HEK293 (cell line): ENCODE measurements at regions not wholly inside any gene's neighbourhood (a gene's known extent, or its start where the extent isn't known, plus 50 kb on each side); places are given as distances from the start of the nearest gene placed in this dataset.

Experiments
- YY1 ChIP-seq: fragments of 450-650 bp; formaldehyde crosslinking; IDR thresholded peaks from 2 replicates; pipeline ENCODE4 v1.5.1; 2018; ENCODE audit warnings: missing biosample characterization, missing genetic modification characterization
- ZNF184 ChIP-seq: fragments of 450-650 bp; IDR thresholded peaks from 2 replicates; pipeline ENCODE4 v1.5.1; 2018; ENCODE audit warnings: missing biosample characterization, mild to moderate bottlenecking, missing genetic modification characterization
- ZNF830 ChIP-seq: fragments of 450-650 bp; IDR thresholded peaks from 2 replicates; pipeline ENCODE4 v1.5.0; 2018; ENCODE audit warnings: missing biosample characterization, missing genetic modification characterization, low read depth, mild to moderate bottlenecking, moderate library complexity
- TF ChIP-seq, protein P1 (sequence below): fragments of 450-650 bp; formaldehyde crosslinking; IDR thresholded peaks from 2 replicates; pipeline ENCODE4 v1.5.1; 2016; ENCODE audit warnings: missing biosample characterization, missing genetic modification characterization

DNA sequence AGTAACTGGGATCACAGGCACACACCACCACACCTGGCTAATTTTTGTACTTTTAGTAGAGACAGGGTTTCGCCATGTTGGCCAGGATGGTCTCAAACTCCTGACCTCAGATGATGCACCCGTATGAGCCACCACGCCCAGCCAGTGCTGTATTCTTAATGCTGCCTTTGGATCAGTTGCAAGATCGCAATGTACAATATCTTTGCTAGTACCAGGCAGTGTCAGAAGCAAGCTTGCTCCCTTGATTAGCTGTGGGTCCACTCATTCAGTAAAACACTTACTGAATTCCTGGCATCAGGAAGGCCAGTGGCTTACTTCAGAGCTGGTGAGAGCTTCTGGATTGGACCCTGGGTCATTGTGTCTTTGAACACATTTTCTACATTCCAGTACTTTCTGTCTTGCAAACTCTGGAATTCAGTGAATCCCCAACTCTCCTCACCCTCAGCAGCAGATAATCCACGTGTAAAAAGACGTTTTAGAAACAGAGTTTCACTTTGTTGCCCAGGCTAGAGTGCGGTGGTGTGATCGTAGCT is 1183.7 kb downstream of the AACS start:
- no peak for TF ChIP-seq YY1
- TF ChIP-seq ZNF184: no peak
- TF ChIP-seq, protein P1, sequence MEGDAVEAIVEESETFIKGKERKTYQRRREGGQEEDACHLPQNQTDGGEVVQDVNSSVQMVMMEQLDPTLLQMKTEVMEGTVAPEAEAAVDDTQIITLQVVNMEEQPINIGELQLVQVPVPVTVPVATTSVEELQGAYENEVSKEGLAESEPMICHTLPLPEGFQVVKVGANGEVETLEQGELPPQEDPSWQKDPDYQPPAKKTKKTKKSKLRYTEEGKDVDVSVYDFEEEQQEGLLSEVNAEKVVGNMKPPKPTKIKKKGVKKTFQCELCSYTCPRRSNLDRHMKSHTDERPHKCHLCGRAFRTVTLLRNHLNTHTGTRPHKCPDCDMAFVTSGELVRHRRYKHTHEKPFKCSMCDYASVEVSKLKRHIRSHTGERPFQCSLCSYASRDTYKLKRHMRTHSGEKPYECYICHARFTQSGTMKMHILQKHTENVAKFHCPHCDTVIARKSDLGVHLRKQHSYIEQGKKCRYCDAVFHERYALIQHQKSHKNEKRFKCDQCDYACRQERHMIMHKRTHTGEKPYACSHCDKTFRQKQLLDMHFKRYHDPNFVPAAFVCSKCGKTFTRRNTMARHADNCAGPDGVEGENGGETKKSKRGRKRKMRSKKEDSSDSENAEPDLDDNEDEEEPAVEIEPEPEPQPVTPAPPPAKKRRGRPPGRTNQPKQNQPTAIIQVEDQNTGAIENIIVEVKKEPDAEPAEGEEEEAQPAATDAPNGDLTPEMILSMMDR (tag by site-specific recombination): no peak
- TF ChIP-seq ZNF830 (tag by site-specific recombination): no peak
